DOHH2 (cell line): ENCODE measurements at regions not wholly inside any gene's neighbourhood (a gene's known extent, or its start where the extent isn't known, plus 50 kb on each side); places are given as distances from the start of the nearest gene placed in this dataset.

Source experiments
- H3F3A ChIP-seq: fragments of 200-600 bp; sonication (generic), shearing (Covaris generic); 2 replicates; pipeline ENCODE4 v1.6.0; 2016; ENCODE audit warnings: antibody characterized with exemption, mild to moderate bottlenecking; ENCODE audit not compliant: control insufficient read depth, insufficient read depth
- H3K27ac ChIP-seq: fragments of 200-600 bp; sonication (generic); 2 replicates; pipeline ENCODE4 v1.5.1; 2014; ENCODE audit warnings: low read depth, mild to moderate bottlenecking, low read length, moderate library complexity
- H3K27me3 ChIP-seq: fragments of 200-600 bp; sonication (generic); 2 replicates; pipeline ENCODE4 v1.6.1; 2014; ENCODE audit warnings: mild to moderate bottlenecking, low read length, mixed read lengths; ENCODE audit not compliant: control insufficient read depth
- H3K36me3 ChIP-seq: fragments of 200-600 bp; sonication (generic); 2 replicates; pipeline ENCODE4 v1.6.1; 2014; ENCODE audit warnings: mild to moderate bottlenecking, low read length, moderate library complexity, mixed read lengths; ENCODE audit not compliant: control insufficient read depth
- H3K4me1 ChIP-seq: fragments of 200-600 bp; sonication (generic); 2 replicates; pipeline ENCODE4 v1.6.1; 2014; ENCODE audit warnings: mild to moderate bottlenecking, low read length, mixed read lengths; ENCODE audit not compliant: control insufficient read depth
- H3K4me2 ChIP-seq: fragments of 200-600 bp; sonication (generic); 2 replicates; pipeline ENCODE4 v1.6.0; 2014; ENCODE audit warnings: mild to moderate bottlenecking, low read length, moderate library complexity
- H3K4me3 ChIP-seq: fragments of 200-600 bp; sonication (generic); 2 replicates; pipeline ENCODE4 v1.5.1; 2014; ENCODE audit warnings: mild to moderate bottlenecking, low read length, mixed read lengths
- H3K79me2 ChIP-seq: fragments of 200-600 bp; sonication (generic); 2 replicates; pipeline ENCODE4 v1.6.1; 2014; ENCODE audit warnings: mild to moderate bottlenecking, low read length, mixed read lengths; ENCODE audit not compliant: control insufficient read depth
- H3K9me2 ChIP-seq: fragments of 200-600 bp; sonication (generic); replicated peaks from 2 replicates; pipeline ENCODE4 v1.6.1; 2014; ENCODE audit warnings: mild to moderate bottlenecking, low read length, mixed read lengths; ENCODE audit not compliant: control insufficient read depth
- H3K9me3 ChIP-seq: fragments of 200-600 bp; sonication (generic); 2 replicates; pipeline ENCODE4 v1.6.1; 2014; ENCODE audit warnings: antibody characterized with exemption, low read length, mixed read lengths; ENCODE audit not compliant: control insufficient read depth, insufficient read depth
- H4K20me1 ChIP-seq: fragments of 200-600 bp; sonication (generic); 2 replicates; pipeline ENCODE4 v1.6.0; 2014; ENCODE audit warnings: low read depth, mild to moderate bottlenecking, antibody characterized with exemption, low read length, moderate library complexity; ENCODE audit not compliant: control insufficient read depth, insufficient read depth
- CTCF ChIP-seq: fragments of 200-600 bp; sonication (generic); IDR thresholded peaks from one replicate; pipeline ENCODE4 v1.5.1; 2014; ENCODE audit warnings: antibody characterized with exemption, mild to moderate bottlenecking, low read depth, low read length; ENCODE audit not compliant: poor library complexity, severe bottlenecking
- EZH2phosphoT487 ChIP-seq: fragments of 200-600 bp; sonication (generic); IDR thresholded peaks from 2 replicates; pipeline ENCODE4 v1.6.1; 2017; ENCODE audit warnings: borderline replicate concordance, mild to moderate bottlenecking, antibody characterized with exemption, low read length, moderate library complexity, mixed read lengths

GRCh38 chr9:7376213-7376612 is 423.4 kb downstream of the DMAC1 start:
- no peaks in the 10 kb centered on the region for H4K20me1 ChIP-seq
- no peaks in the 10 kb centered on the region for H3K4me1 ChIP-seq
- TF ChIP-seq CTCF (no peak), EZH2phosphoT487 (no peak)
- no peak overlapping the region for H3K27ac ChIP-seq
- no peaks in the 10 kb centered on the region for H3K9me3 ChIP-seq
- H3K36me3 ChIP-seq, result no peaks in the 10 kb centered on the region
- no peak overlapping the region for H3K4me3 ChIP-seq
- no peaks in the 10 kb centered on the region for H3K9me2 ChIP-seq
- H3K79me2 ChIP-seq, result no peaks in the 10 kb centered on the region
- no peak overlapping the region for H3K4me2 ChIP-seq
- H3K27me3 ChIP-seq, result no peaks in the 10 kb centered on the region
- H3F3A ChIP-seq, result no peaks in the 10 kb centered on the region

- Histone ChIP-seq H3K36me3 (no peaks in the 10 kb centered on the region), H3K9me3 (no peaks in the 10 kb centered on the region), H3K9me2 (no peaks in the 10 kb centered on the region), H3F3A (no peaks in the 10 kb centered on the region), H4K20me1 (no peaks in the 10 kb centered on the region), H3K79me2 (no peaks in the 10 kb centered on the region), H3K27me3 (no peaks in the 10 kb centered on the region), H3K27ac (no peak overlapping the region), H3K4me1 (no peaks in the 10 kb centered on the region), H3K4me3 (no peak overlapping the region), H3K4me2 (no peak overlapping the region)
- TF ChIP-seq CTCF (no peak), EZH2phosphoT487 (no peak)
Measured at GRCh38 chr9:7375013-7375511, 424.5 kb downstream of the DMAC1 start.

- Histone ChIP-seq H3K9me3 (no peaks in the 10 kb centered on the region), H3K9me2 (no peaks in the 10 kb centered on the region), H3F3A (no peaks in the 10 kb centered on the region), H3K79me2 (no peaks in the 10 kb centered on the region), H3K4me3 (no peak overlapping the region), H3K27me3 (no peaks in the 10 kb centered on the region), H4K20me1 (no peaks in the 10 kb centered on the region), H3K27ac (no peak overlapping the region), H3K36me3 (no peaks in the 10 kb centered on the region), H3K4me2 (no peak overlapping the region), H3K4me1 (no peaks in the 10 kb centered on the region)
- TF ChIP-seq CTCF (no peak), EZH2phosphoT487 (no peak)
Measured at GRCh38 chr9:7370988-7371387, 428.6 kb downstream of the DMAC1 start.

- TF ChIP-seq EZH2phosphoT487 (no peak), CTCF (no peak)
Measured at GRCh38 chr9:7370381-7370780, 429.2 kb downstream of the DMAC1 start.

More at GRCh38 chr9:7370381-7370780, 429.2 kb downstream of the DMAC1 start:
- H3K4me2 ChIP-seq, result no peak overlapping the region
- H3K27me3 ChIP-seq, result no peaks in the 10 kb centered on the region
- no peak overlapping the region for H3K4me3 ChIP-seq
- H3K27ac ChIP-seq, result no peak overlapping the region
- no peaks in the 10 kb centered on the region for H3K79me2 ChIP-seq
- no peaks in the 10 kb centered on the region for H3F3A ChIP-seq
- H3K36me3 ChIP-seq, result no peaks in the 10 kb centered on the region
- no peaks in the 10 kb centered on the region for H3K9me3 ChIP-seq
- no peaks in the 10 kb centered on the region for H3K4me1 ChIP-seq
- no peaks in the 10 kb centered on the region for H4K20me1 ChIP-seq
- no peaks in the 10 kb centered on the region for H3K9me2 ChIP-seq
